ENCODE measurements at regions not wholly inside any gene's neighbourhood (a gene's known extent, or its start where the extent isn't known, plus 50 kb on each side); places are given as distances from the start of the nearest gene placed in this dataset.

DNA sequence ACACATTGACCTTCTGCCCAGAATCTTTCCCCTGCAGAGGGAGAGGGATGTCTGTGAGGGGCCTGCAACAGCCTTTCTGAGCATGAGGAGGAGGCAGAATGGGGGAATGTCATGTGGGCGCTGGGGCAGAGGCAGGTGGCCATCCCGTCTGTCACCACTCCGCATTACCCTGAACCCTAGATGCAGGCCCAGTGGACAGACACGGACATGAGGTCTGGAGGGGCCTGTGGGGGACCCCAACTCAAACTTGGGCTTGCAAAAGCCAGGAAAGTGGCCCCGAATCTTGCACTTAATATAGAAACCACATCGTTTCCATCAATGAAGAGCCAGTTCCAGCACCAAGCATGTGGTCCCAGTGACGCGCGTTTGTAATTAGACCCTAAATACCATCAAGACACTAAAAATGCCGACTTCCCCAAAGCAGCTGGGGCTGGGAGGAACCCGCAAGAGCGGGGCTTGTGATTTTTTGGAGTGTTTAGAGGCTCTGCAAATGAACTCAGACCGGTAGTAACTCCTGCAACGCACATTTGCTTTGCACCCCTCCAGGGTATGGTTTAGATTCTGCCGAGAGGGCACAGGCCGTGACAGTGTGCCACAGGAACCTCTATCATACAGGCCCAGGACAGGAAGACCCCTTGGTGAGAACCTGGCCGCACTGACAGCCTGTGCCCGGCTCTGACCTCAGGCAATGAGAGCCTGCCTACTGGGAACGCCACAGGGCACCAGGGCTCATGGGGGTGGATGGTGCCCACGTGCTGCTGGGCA lies 109.3 kb downstream of the CTTN start:
- no peak for TF ChIP-seq CTCF (IDR thresholded peaks at IDR 0.05)
- TF ChIP-seq ZFX (IDR thresholded peaks at IDR 0.05; ENCODE audit: borderline replicate concordance) = no peak
